DND-41 (cell line): ENCODE measurements at regions not wholly inside any gene's neighbourhood (a gene's known extent, or its start where the extent isn't known, plus 50 kb on each side); places are given as distances from the start of the nearest gene placed in this dataset.

ENCODE experiments used
- ATAC-seq: fragments of 200-7000 bp; cut with Tn5 transposase; 3 replicates; pipeline ENCODE4 v1.9.1; 2021; ENCODE audit warnings: low read depth; ENCODE audit not compliant: insufficient read depth
- DNase-seq: peaks from one replicate; pipeline ENCODE4 v3.0.0-alpha.2; 2020
- H2AFZ ChIP-seq: 2 replicates; pipeline ENCODE4 v1.6.0; 2012; ENCODE audit warnings: low read depth, low read length
- H3K27ac ChIP-seq: 2 replicates; pipeline ENCODE4 v1.5.1; 2012; ENCODE audit warnings: low read length, inconsistent platforms
- H3K27me3 ChIP-seq: fragments of 200-600 bp; sonication (generic); 2 replicates; pipeline ENCODE4 v1.6.0; 2012; ENCODE audit warnings: low read length, mild to moderate bottlenecking, inconsistent platforms; ENCODE audit not compliant: insufficient read depth, poor library complexity
- H3K36me3 ChIP-seq: 2 replicates; pipeline ENCODE4 v1.5.1; 2012; ENCODE audit warnings: low read length, inconsistent platforms; ENCODE audit not compliant: insufficient read depth
- H3K4me1 ChIP-seq: 2 replicates; pipeline ENCODE4 v1.5.1; 2012; ENCODE audit warnings: mild to moderate bottlenecking, low read length; ENCODE audit not compliant: insufficient read depth
- H3K4me2 ChIP-seq: 2 replicates; pipeline ENCODE4 v1.6.0; 2012; ENCODE audit warnings: mild to moderate bottlenecking, moderate library complexity, low read length, inconsistent platforms; ENCODE audit not compliant: insufficient read depth
- H3K4me3 ChIP-seq, 2 experiments: fragments of 200-600 bp in 1 of 2; shearing (Covaris generic) in 1 of 2; 2 replicates each; pipeline ENCODE4 v1.5.1; 2012 to 2016; ENCODE audit warnings: inconsistent platforms in 2 of 2, low read length in 2 of 2, mild to moderate bottlenecking in 2 of 2, low read depth in 1 of 2, moderate library complexity in 1 of 2
- H3K79me2 ChIP-seq: 2 replicates; pipeline ENCODE4 v1.6.0; 2012; ENCODE audit warnings: low read length, inconsistent platforms; ENCODE audit not compliant: insufficient read depth
- H3K9ac ChIP-seq: 2 replicates; pipeline ENCODE4 v1.6.0; 2012; ENCODE audit warnings: low read depth, mild to moderate bottlenecking, inconsistent platforms, low read length, moderate library complexity
- H3K9me3 ChIP-seq: 2 replicates; pipeline ENCODE4 v1.5.1; 2012; ENCODE audit warnings: low read length, moderate library complexity, mild to moderate bottlenecking, inconsistent platforms; ENCODE audit not compliant: insufficient read depth, severe bottlenecking
- H4K20me1 ChIP-seq: 2 replicates; pipeline ENCODE4 v1.6.0; 2012; ENCODE audit warnings: low read length; ENCODE audit not compliant: insufficient read depth
- CTCF ChIP-seq: IDR thresholded peaks from 2 replicates; pipeline ENCODE4 v1.5.1; 2012; ENCODE audit warnings: borderline replicate concordance, low read length, moderate library complexity, mild to moderate bottlenecking; ENCODE audit not compliant: poor library complexity, severe bottlenecking; ENCODE audit errors: extremely low read depth
- EZH2 ChIP-seq: IDR thresholded peaks from 3 replicates; pipeline ENCODE4 v1.6.1; 2012; ENCODE audit warnings: borderline replicate concordance, low read depth, mild to moderate bottlenecking, moderate library complexity, low read length, inconsistent platforms; ENCODE audit not compliant: severe bottlenecking

GRCh38 chr1:14373081-14373758, 225.3 kb upstream of the KAZN start:
- no peak overlapping the region for H3K9ac ChIP-seq
- no peaks in the 10 kb centered on the region for H3K36me3 ChIP-seq
- H3K4me1 ChIP-seq, result peaks cover 31% of the 10 kb centered on the region
- H4K20me1 ChIP-seq, result no peaks in the 10 kb centered on the region
- no peak overlapping the region for H3K4me3 ChIP-seq
- H2AFZ ChIP-seq, result no peak overlapping the region
- no peaks in the 10 kb centered on the region for H3K79me2 ChIP-seq
- H3K4me2 ChIP-seq, result no peak overlapping the region
- no peak overlapping the region for H3K27ac ChIP-seq
- DNase-seq (no peak), ATAC-seq (no peak)
- TF ChIP-seq CTCF (no peak), EZH2 (no peak)
- H3K27me3 ChIP-seq, result no peaks in the 10 kb centered on the region
- H3K9me3 ChIP-seq, result no peaks in the 10 kb centered on the region

GRCh38 chr1:14375226-14375625, 223.3 kb upstream of the KAZN start:
- H2AFZ ChIP-seq, result no peak overlapping the region
- no peak overlapping the region for H3K4me3 ChIP-seq
- TF ChIP-seq EZH2, result no peak
- no peak for TF ChIP-seq CTCF
- H3K9me3 ChIP-seq, result peaks cover 6% of the 10 kb centered on the region
- DNase-seq, result no peak
- no peaks in the 10 kb centered on the region for H4K20me1 ChIP-seq
- no peaks in the 10 kb centered on the region for H3K27me3 ChIP-seq
- no peak overlapping the region for H3K9ac ChIP-seq
- ATAC-seq, result no peak
- H3K27ac ChIP-seq, result no peak overlapping the region
- H3K4me1 ChIP-seq, result peaks cover 11% of the 10 kb centered on the region
- H3K4me2 ChIP-seq, result no peak overlapping the region
- H3K36me3 ChIP-seq, result no peaks in the 10 kb centered on the region
- no peaks in the 10 kb centered on the region for H3K79me2 ChIP-seq

GRCh38 chr1:14377386-14377785, 221.1 kb upstream of the KAZN start:
- no peaks in the 10 kb centered on the region for H4K20me1 ChIP-seq
- no peaks in the 10 kb centered on the region for H3K27me3 ChIP-seq
- DNase-seq (no peak), ATAC-seq (no peak)
- no peak overlapping the region for H3K9ac ChIP-seq
- H3K36me3 ChIP-seq, result no peaks in the 10 kb centered on the region
- H3K79me2 ChIP-seq, result no peaks in the 10 kb centered on the region
- peaks cover 20% of the 10 kb centered on the region for H3K9me3 ChIP-seq
- TF ChIP-seq CTCF (no peak), EZH2 (no peak)
- H3K27ac ChIP-seq, result no peak overlapping the region
- H3K4me3 ChIP-seq, result no peak overlapping the region
- no peak overlapping the region for H3K4me2 ChIP-seq
- no peaks in the 10 kb centered on the region for H3K4me1 ChIP-seq
- no peak overlapping the region for H2AFZ ChIP-seq
